ENCODE measurements at regions not wholly inside any gene's neighbourhood (a gene's known extent, or its start where the extent isn't known, plus 50 kb on each side); places are given as distances from the start of the nearest gene placed in this dataset.

DNA sequence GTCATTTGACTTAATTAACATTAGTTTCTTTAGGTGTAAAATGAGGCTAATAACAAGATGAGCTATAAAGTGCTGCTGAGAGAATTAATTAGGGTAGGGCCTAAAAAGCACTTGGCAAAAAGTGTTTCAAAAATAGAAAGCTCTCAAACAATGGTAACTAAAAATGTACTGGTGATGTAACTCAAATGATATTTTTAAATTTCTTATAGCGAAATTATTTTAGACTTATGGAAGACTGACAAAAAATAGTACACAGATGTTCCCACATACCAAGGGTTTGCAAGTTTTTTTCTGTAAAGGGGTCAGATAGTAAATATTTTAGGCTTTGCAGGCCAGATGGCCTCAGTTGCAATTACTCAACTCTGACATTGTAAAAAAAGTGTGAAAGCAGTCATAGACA lies 190.7 kb upstream of the UFL1 start:
- TF ChIP-seq CTCF (IDR thresholded peaks at IDR 0.05; ENCODE audit: insufficient read depth, low read length, poor library complexity, severe bottlenecking): no peak
- no peak for TF ChIP-seq EZH2phosphoT487 (conservative IDR thresholded peaks at IDR 0.05; ENCODE audit: low read length)
